Esophagus squamous epithelium (tissue), 5 donors: ENCODE measurements at regions not wholly inside any gene's neighbourhood (a gene's known extent, or its start where the extent isn't known, plus 50 kb on each side); places are given as distances from the start of the nearest gene placed in this dataset.

ENCODE experiments used
- DNase-seq: peaks from one replicate; lab custom pipeline; 2025; lab: John Stamatoyannopoulos, UW
- H3K27ac ChIP-seq, 4 donors: fragments of 200-600 bp; sonication (generic); one replicate each; pipeline ENCODE4 v1.5.1; 2016 to 2019; ENCODE audit warnings: mild to moderate bottlenecking in 1 of 4
- H3K27me3 ChIP-seq, 4 donors: fragments of 200-600 bp; sonication (generic); 1 replicate in 3 of 4; 2 replicates in 1 of 4; pipeline versions ENCODE4 v1.5.1 to v1.6.0; 2017 to 2021; ENCODE audit warnings: antibody characterized with exemption in 1 of 4
- H3K36me3 ChIP-seq, 3 donors: fragments of 200-600 bp; sonication (generic); one replicate each; pipeline ENCODE4 v1.5.1; 2016 to 2019
- H3K4me1 ChIP-seq, 3 donors: fragments of 200-600 bp; sonication (generic); one replicate each; pipeline ENCODE4 v1.5.1; 2017 to 2019
- H3K4me3 ChIP-seq, 4 donors: fragments of 200-600 bp; sonication (generic); 1 replicate in 3 of 4; 2 replicates in 1 of 4; pipeline ENCODE4 v1.5.1; 2016 to 2019; ENCODE audit warnings: mild to moderate bottlenecking in 2 of 4, moderate library complexity in 1 of 4
- H3K9me3 ChIP-seq, 3 donors: fragments of 200-600 bp; sonication (generic); one replicate each; pipeline ENCODE4 v1.5.1; 2016 to 2019
- CTCF ChIP-seq, 6 experiments: fragments of 450-650 bp in 4 of 6; fragments of 200-600 bp in 2 of 6; sonication (generic) in 2 of 6; IDR thresholded peaks; one replicate each; pipeline ENCODE4 v1.5.1; 2016 to 2019; ENCODE audit warnings: antibody characterized with exemption in 6 of 6, mild to moderate bottlenecking in 4 of 6, moderate library complexity in 4 of 6
- POLR2A ChIP-seq, 4 donors: fragments of 450-650 bp; IDR thresholded peaks; one replicate each; pipeline ENCODE4 v1.6.1; 2017; ENCODE audit warnings: antibody characterized with exemption in 4 of 4, mild to moderate bottlenecking in 4 of 4, moderate library complexity in 3 of 4
- WGBS, 2 donors: methylation state at CpG; one replicate each; pipeline ENCODE4 v1.1.5; 2018; 5-methylcytosine and 5-hydroxymethylcytosine counted together
- intact Hi-C: fragments of 100-400 bp; cut with DNase I; formaldehyde crosslinking; loops from one replicate; pipeline ENCODE4 v1.15.0; 2022
- donor health status: DM: yes; HTN: yes; CAD: no.

GRCh38 chr2:62406573-62407043 lies 99.4 kb downstream of the TMEM17 start:
- intact Hi-C loops = loop anchor here (10.0 kb wide), 1 partner anchor 222 kb away; no protein-coding TSS in a partner anchor
- Histone ChIP-seq H3K36me3 (no peaks in the 10 kb centered on the region), H3K4me1 (peaks cover 18 to 40% (median 21%) of the 10 kb centered on the region in 3 donors), H3K27ac (no peak overlapping the region), H3K9me3 (no peaks in the 10 kb centered on the region), H3K27me3 (no peaks in the 10 kb centered on the region), H3K4me3 (no peak overlapping the region)
- no peak for TF ChIP-seq POLR2A (IDR thresholded peaks at IDR 0.05)
- TF ChIP-seq CTCF (IDR thresholded peaks at IDR 0.05) = no peak
- WGBS, 2 donors = 68 to 78% methylated on average over 3 of the region's 3 CpGs
- no peak for DNase-seq

GRCh38 chr2:62404913-62405312 lies 101.1 kb downstream of the TMEM17 start:
- no peaks in the 10 kb centered on the region for H3K27me3 ChIP-seq
- no peak for DNase-seq
- peaks cover 3 to 23% (median 6%) of the 10 kb centered on the region in 3 donors for H3K4me1 ChIP-seq
- H3K9me3 ChIP-seq = no peaks in the 10 kb centered on the region
- 70 to 84% methylated on average over 5 of the region's 5 CpGs for WGBS, 2 donors
- no peak overlapping the region for H3K4me3 ChIP-seq
- H3K27ac ChIP-seq = no peak overlapping the region
- TF ChIP-seq CTCF (IDR thresholded peaks at IDR 0.05) (no peak), POLR2A (IDR thresholded peaks at IDR 0.05) (no peak)
- H3K36me3 ChIP-seq = no peaks in the 10 kb centered on the region
- intact Hi-C loops = loop anchor here (10.0 kb wide), 1 partner anchor 220 kb away; no protein-coding TSS in a partner anchor

- TF ChIP-seq CTCF (IDR thresholded peaks at IDR 0.05) (no peak), POLR2A (IDR thresholded peaks at IDR 0.05) (no peak)
- WGBS, 2 donors = 78 to 85% methylated on average over 3 of the region's 3 CpGs
- DNase-seq = no peak
- intact Hi-C loops = loop anchor here (10.0 kb wide), 1 partner anchor 217 kb away; no protein-coding TSS in a partner anchor
- H3K36me3 ChIP-seq = no peaks in the 10 kb centered on the region
- H3K4me1 ChIP-seq = no peaks in the 10 kb centered on the region
- no peaks in the 10 kb centered on the region for H3K27me3 ChIP-seq
- H3K27ac ChIP-seq = no peak overlapping the region
- no peaks in the 10 kb centered on the region for H3K9me3 ChIP-seq
- no peak overlapping the region for H3K4me3 ChIP-seq
Measured at GRCh38 chr2:62402156-62402555, 103.8 kb downstream of the TMEM17 start.

GRCh38 chr2:62398356-62398755 lies 107.6 kb downstream of the TMEM17 start:
- no peaks in the 10 kb centered on the region for H3K9me3 ChIP-seq
- H3K27ac ChIP-seq = no peak overlapping the region
- H3K4me1 ChIP-seq = no peaks in the 10 kb centered on the region
- no peak for TF ChIP-seq CTCF (IDR thresholded peaks at IDR 0.05)
- TF ChIP-seq POLR2A (IDR thresholded peaks at IDR 0.05) = no peak
- WGBS, 2 donors = 22 to 65% methylated on average over 3 of the region's 3 CpGs
- intact Hi-C loops = no loop called here
- H3K27me3 ChIP-seq = no peaks in the 10 kb centered on the region
- no peaks in the 10 kb centered on the region for H3K36me3 ChIP-seq
- no peak for DNase-seq
- H3K4me3 ChIP-seq = no peak overlapping the region

- WGBS, 2 donors = 55 to 67% methylated on average over 2 of the region's 2 CpGs
- Histone ChIP-seq H3K27ac (no peak overlapping the region), H3K4me3 (no peak overlapping the region), H3K27me3 (no peaks in the 10 kb centered on the region), H3K9me3 (no peaks in the 10 kb centered on the region), H3K36me3 (no peaks in the 10 kb centered on the region), H3K4me1 (no peaks in the 10 kb centered on the region)
- intact Hi-C loops = no loop called here
- TF ChIP-seq POLR2A (IDR thresholded peaks at IDR 0.05) (no peak), CTCF (IDR thresholded peaks at IDR 0.05) (no peak)
- DNase-seq = no peak
Measured at GRCh38 chr2:62396880-62397279, 109.1 kb downstream of the TMEM17 start.
